CD8-positive, alpha-beta memory T cell (primary cell): ENCODE measurements at regions not wholly inside any gene's neighbourhood (a gene's known extent, or its start where the extent isn't known, plus 50 kb on each side); places are given as distances from the start of the nearest gene placed in this dataset.

Experiments
- CTCF ChIA-PET: fragments of 350-600 bp; sonication (Branson Sonifier 250); formaldehyde crosslinking; loops from one replicate; lab custom pipeline; 2021; ENCODE audit warnings: antibody characterized with exemption; lab: Charles Lee
- POLR2A ChIA-PET: fragments of 350-600 bp; sonication (Branson Sonifier 250); formaldehyde crosslinking; loops from one replicate; lab custom pipeline; 2021; ENCODE audit warnings: antibody characterized with exemption; lab: Charles Lee
- DNase-seq, 5 donors: peaks; one replicate each; pipeline versions ENCODE4 v3.0.0 to v3.0.0-alpha.2; 2020 to 2022; ENCODE audit warnings: mixed read lengths in 1 of 5
- H3K27ac ChIP-seq: one replicate; pipeline ENCODE4 v1.7.0; 2013; ENCODE audit warnings: low read depth, mild to moderate bottlenecking, low read length, moderate library complexity
- H3K27me3 ChIP-seq: 2 replicates; pipeline ENCODE4 v1.7.0; 2013; ENCODE audit warnings: low read length, mild to moderate bottlenecking; ENCODE audit not compliant: insufficient read depth, poor library complexity, severe bottlenecking
- H3K36me3 ChIP-seq: 2 replicates; pipeline ENCODE4 v1.7.0; 2013; ENCODE audit warnings: mild to moderate bottlenecking, low read length, moderate library complexity; ENCODE audit not compliant: insufficient read depth
- H3K4me1 ChIP-seq: 2 replicates; pipeline ENCODE4 v1.7.0; 2013; ENCODE audit warnings: mild to moderate bottlenecking, low read length, moderate library complexity; ENCODE audit not compliant: insufficient read depth
- H3K4me3 ChIP-seq: 2 replicates; pipeline ENCODE4 v1.7.0; 2013; ENCODE audit warnings: mild to moderate bottlenecking, low read length
- H3K9me3 ChIP-seq: 2 replicates; pipeline ENCODE4 v1.7.0; 2013; ENCODE audit warnings: mild to moderate bottlenecking, low read length
- H3K27ac Mint-ChIP-seq, 8 donors: one replicate each; pipeline ENCODE4 v1.8.0; 2020 to 2021; ENCODE audit warnings: mixed read lengths in 8 of 8, mild to moderate bottlenecking in 6 of 8, inconsistent platforms in 3 of 8, moderate library complexity in 3 of 8
- H3K27me3 Mint-ChIP-seq, 2 donors: one replicate each; pipeline ENCODE4 v1.8.0; 2020 to 2021; ENCODE audit warnings: mixed read lengths in 2 of 2, mild to moderate bottlenecking in 1 of 2, moderate library complexity in 1 of 2
- H3K36me3 Mint-ChIP-seq, 3 donors: one replicate each; pipeline ENCODE4 v1.8.0; 2020 to 2021; ENCODE audit warnings: mixed read lengths in 3 of 3, inconsistent platforms in 1 of 3, mild to moderate bottlenecking in 1 of 3
- H3K4me1 Mint-ChIP-seq, 3 donors: one replicate each; pipeline ENCODE4 v1.8.0; 2020 to 2021; ENCODE audit warnings: mixed read lengths in 3 of 3, inconsistent platforms in 1 of 3, mild to moderate bottlenecking in 1 of 3
- H3K4me3 Mint-ChIP-seq, 7 donors: one replicate each; pipeline ENCODE4 v1.8.0; 2020 to 2021; ENCODE audit warnings: mixed read lengths in 7 of 7, mild to moderate bottlenecking in 6 of 7, moderate library complexity in 4 of 7, inconsistent platforms in 2 of 7
- H3K9me3 Mint-ChIP-seq, 5 donors: one replicate each; pipeline ENCODE4 v1.8.0; 2020 to 2022; ENCODE audit warnings: mixed read lengths in 5 of 5, mild to moderate bottlenecking in 3 of 5, moderate library complexity in 2 of 5, inconsistent platforms in 1 of 5

DNA sequence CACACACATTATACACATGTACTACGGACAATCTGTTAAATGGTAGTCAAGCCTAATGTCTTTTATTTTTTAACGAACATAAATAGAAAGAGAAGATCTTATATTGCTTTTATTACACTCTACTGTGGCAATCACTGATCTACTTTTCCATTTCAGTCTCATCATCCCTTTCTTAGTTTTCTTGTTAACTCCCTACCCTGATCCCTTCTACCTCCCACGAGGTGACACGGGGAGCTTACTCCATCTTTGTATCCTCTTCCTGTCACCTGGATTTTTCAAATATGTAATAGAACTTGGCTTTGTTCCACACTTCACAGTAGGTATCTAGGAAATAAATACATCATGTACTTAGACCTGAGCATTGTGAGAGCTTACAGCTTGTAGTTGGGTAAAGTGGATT lies 211.0 kb downstream of the PIK3R1 start:
- no peaks in the 10 kb centered on the region for H3K9me3 ChIP-seq
- ChIA-PET POLR2A (no interaction called here), CTCF (interaction anchor here (0.8 kb wide), 1 partner anchor 140 kb away, joined by 3 read pairs; no protein-coding TSS in a partner anchor)
- H3K27me3 Mint-ChIP-seq, result no peaks in the 10 kb centered on the region
- H3K4me3 ChIP-seq, result no peak overlapping the region
- H3K27ac ChIP-seq, result no peak overlapping the region
- no peaks in the 10 kb centered on the region for H3K27me3 ChIP-seq
- H3K27ac Mint-ChIP-seq, result peak overlapping the region in 3 of 8 donors; percentile 44 to 56 (median 47)
- DNase-seq, result no peak
- H3K36me3 Mint-ChIP-seq, result no peaks in the 10 kb centered on the region
- H3K4me1 Mint-ChIP-seq, result peaks cover 24 to 40% (median 33%) of the 10 kb centered on the region in 3 donors
- H3K4me1 ChIP-seq, result peaks cover 18% of the 10 kb centered on the region
- H3K4me3 Mint-ChIP-seq, result no peak overlapping the region
- no peaks in the 10 kb centered on the region for H3K9me3 Mint-ChIP-seq
- no peaks in the 10 kb centered on the region for H3K36me3 ChIP-seq

DNA sequence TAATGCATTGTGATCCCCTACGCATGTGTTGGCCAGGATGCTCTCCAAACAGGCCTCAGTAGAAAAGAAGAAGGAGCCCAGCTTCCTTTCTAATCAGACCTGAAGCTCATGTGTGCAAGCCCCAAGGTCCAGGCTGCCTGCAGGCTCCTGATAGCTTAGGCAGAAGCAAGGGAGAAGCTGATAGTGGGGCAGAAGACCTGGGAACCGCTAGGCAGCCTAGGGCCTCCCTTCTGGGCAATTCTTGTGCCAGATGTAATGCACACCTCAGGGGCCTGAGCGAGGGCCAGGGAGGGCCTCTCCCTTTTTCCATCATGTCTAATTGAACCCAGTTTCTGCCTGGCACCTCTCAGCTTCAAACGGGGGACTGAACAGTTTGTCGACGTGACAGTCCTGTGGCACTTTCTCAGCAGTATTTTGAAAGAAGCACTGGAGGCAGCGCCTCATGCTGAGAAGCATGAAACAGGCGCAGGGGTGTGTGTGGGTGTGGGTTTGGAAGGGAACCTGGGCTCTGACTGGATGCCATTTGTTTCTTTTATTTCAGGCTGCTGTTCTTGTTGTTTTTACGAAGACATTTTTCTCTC lies 212.8 kb downstream of the PIK3R1 start:
- POLR2A ChIA-PET, result no interaction called here
- H3K9me3 ChIP-seq, result no peaks in the 10 kb centered on the region
- peaks cover 26 to 40% (median 35%) of the 10 kb centered on the region in 3 donors for H3K4me1 Mint-ChIP-seq
- H3K9me3 Mint-ChIP-seq, result no peaks in the 10 kb centered on the region
- no peaks in the 10 kb centered on the region for H3K27me3 Mint-ChIP-seq
- H3K36me3 Mint-ChIP-seq, result no peaks in the 10 kb centered on the region
- H3K4me1 ChIP-seq, result peaks cover 18% of the 10 kb centered on the region
- H3K27ac Mint-ChIP-seq, result no peak overlapping the region
- H3K4me3 Mint-ChIP-seq, result no peak overlapping the region
- no peaks in the 10 kb centered on the region for H3K36me3 ChIP-seq
- CTCF ChIA-PET, result no interaction called here
- no peak for DNase-seq
- H3K27me3 ChIP-seq, result no peaks in the 10 kb centered on the region
- peak overlapping the region; percentile 60 for H3K27ac ChIP-seq
- H3K4me3 ChIP-seq, result no peak overlapping the region

DNA sequence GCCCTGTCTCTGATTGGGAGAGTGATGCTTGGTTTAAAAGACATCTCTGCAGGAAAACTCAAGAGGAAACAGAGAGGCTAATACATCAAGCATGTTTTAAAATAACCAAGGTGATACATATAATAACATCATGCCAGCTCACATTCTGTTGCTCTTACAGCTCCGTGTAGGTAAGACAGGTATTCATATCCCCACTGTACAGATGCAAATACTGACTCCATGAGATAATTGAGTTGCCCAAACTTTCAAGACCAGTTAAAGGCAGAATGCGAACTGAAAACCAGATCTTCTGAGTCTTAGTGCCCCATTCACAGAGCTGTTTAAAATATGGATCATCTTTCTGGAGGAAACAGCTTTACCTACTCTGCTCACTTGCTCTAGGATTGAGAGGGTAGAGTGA lies 214.0 kb downstream of the PIK3R1 start:
- CTCF ChIA-PET, result no interaction called here
- H3K36me3 Mint-ChIP-seq, result no peaks in the 10 kb centered on the region
- POLR2A ChIA-PET, result no interaction called here
- peaks cover 37 to 51% (median 40%) of the 10 kb centered on the region in 3 donors for H3K4me1 Mint-ChIP-seq
- H3K27ac ChIP-seq, result no peak overlapping the region
- H3K27me3 Mint-ChIP-seq, result no peaks in the 10 kb centered on the region
- H3K9me3 ChIP-seq, result no peaks in the 10 kb centered on the region
- no peak for DNase-seq
- H3K36me3 ChIP-seq, result no peaks in the 10 kb centered on the region
- no peak overlapping the region for H3K4me3 ChIP-seq
- peak overlapping the region in 1 of 8 donors; percentile 27 for H3K27ac Mint-ChIP-seq
- H3K4me3 Mint-ChIP-seq, result no peak overlapping the region
- no peaks in the 10 kb centered on the region for H3K27me3 ChIP-seq
- peaks cover 29% of the 10 kb centered on the region for H3K4me1 ChIP-seq
- H3K9me3 Mint-ChIP-seq, result no peaks in the 10 kb centered on the region

DNA sequence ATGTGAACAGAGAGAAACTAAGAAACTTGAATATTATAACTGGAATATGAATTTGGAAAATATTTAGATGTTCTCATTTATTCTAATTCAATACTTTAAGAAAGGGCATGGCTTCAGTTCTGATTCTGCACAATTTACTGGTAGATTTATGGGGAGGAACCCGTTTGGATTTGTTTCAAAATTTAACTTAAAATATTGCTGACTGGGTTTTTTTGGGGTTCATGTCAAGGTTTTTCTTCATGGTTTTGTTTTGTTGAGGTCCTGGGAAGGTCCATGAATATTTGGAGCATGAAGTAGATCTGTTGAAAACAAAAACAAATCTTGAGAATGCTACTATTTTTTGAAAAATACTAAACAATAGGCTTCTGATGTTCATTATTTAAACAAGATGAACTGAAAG lies 214.7 kb downstream of the PIK3R1 start:
- no peak for DNase-seq
- H3K4me1 Mint-ChIP-seq, result peaks cover 36 to 52% (median 41%) of the 10 kb centered on the region in 3 donors
- ChIA-PET POLR2A (no interaction called here), CTCF (no interaction called here)
- H3K27me3 ChIP-seq, result no peaks in the 10 kb centered on the region
- H3K27me3 Mint-ChIP-seq, result no peaks in the 10 kb centered on the region
- peaks cover 29% of the 10 kb centered on the region for H3K4me1 ChIP-seq
- no peak overlapping the region for H3K27ac Mint-ChIP-seq
- no peaks in the 10 kb centered on the region for H3K9me3 Mint-ChIP-seq
- no peaks in the 10 kb centered on the region for H3K9me3 ChIP-seq
- no peaks in the 10 kb centered on the region for H3K36me3 ChIP-seq
- no peak overlapping the region for H3K27ac ChIP-seq
- H3K4me3 ChIP-seq, result no peak overlapping the region
- no peaks in the 10 kb centered on the region for H3K36me3 Mint-ChIP-seq
- H3K4me3 Mint-ChIP-seq, result no peak overlapping the region

DNA sequence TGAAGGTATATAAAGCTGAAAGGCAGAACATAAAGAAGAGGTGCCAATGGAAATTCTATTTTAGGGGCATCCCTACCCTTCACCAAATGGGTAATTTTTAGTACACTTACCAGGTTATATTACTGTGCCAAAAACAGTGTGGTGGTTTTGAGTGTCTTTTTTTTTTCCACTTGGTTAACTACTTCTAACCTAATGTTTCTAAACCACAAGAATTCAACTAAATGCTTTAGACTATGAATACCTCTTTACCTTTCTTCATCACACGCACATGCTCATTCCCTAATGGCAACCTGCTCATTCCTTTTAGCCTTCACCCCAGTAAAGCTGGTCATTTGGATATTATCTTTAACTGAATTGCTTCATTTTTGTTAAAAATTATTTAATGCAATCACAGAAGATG lies 215.6 kb downstream of the PIK3R1 start:
- H3K27ac Mint-ChIP-seq, result peak overlapping the region in 1 of 8 donors; percentile 52
- peaks cover 32 to 51% (median 39%) of the 10 kb centered on the region in 3 donors for H3K4me1 Mint-ChIP-seq
- no peaks in the 10 kb centered on the region for H3K9me3 Mint-ChIP-seq
- H3K27me3 ChIP-seq, result no peaks in the 10 kb centered on the region
- no peak overlapping the region for H3K4me3 ChIP-seq
- ChIA-PET CTCF (interaction anchor here (0.6 to 1.2 kb wide), 2 partner anchors 10 to 151 kb away, joined by 3 read pairs; no protein-coding TSS in a partner anchor), POLR2A (interaction anchor here (0.6 kb wide), 1 partner anchor 53 kb away, joined by 5 read pairs; no protein-coding TSS in a partner anchor)
- H3K36me3 Mint-ChIP-seq, result no peaks in the 10 kb centered on the region
- H3K4me3 Mint-ChIP-seq, result no peak overlapping the region
- DNase-seq, result no peak
- peaks cover 28% of the 10 kb centered on the region for H3K4me1 ChIP-seq
- H3K9me3 ChIP-seq, result no peaks in the 10 kb centered on the region
- H3K27ac ChIP-seq, result no peak overlapping the region
- no peaks in the 10 kb centered on the region for H3K36me3 ChIP-seq
- H3K27me3 Mint-ChIP-seq, result no peaks in the 10 kb centered on the region

DNA sequence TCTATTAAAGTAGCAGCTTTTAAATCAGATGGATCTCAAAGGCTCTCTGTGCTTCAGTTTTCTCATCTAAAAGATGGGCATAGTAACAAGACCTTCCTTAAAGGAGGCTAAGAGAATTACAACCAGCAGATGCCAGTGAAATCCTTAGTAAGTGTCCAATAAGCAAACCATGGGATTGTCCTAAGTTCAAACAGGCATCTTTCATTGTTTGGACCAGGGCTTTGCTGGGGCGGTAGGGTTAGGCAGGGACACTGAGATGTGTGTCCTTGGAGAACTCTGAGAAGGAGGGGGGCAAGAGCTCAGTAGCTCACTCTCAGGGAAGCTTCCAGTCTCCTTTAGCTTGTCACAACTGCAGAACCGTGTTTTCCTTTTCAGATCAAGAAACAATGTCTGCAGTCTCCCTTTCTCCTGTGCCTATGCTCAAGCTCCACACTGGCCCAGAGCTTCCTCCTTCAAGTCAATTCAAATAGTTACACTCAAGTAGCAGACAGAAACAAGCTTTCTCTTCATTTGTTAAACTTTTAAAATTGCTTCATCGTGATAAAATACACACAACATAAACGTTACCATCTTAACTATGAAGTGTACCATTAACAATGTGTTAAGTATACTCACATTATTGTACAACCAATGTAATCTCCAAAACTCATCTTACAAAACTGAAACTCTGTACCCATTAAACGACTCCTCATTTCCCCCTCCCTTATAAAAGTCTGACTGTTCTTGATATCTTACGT lies 216.2 kb downstream of the PIK3R1 start:
- no peak overlapping the region for H3K4me3 Mint-ChIP-seq
- peaks cover 27 to 45% (median 36%) of the 10 kb centered on the region in 3 donors for H3K4me1 Mint-ChIP-seq
- H3K36me3 ChIP-seq, result no peaks in the 10 kb centered on the region
- peaks cover 25% of the 10 kb centered on the region for H3K4me1 ChIP-seq
- no peak overlapping the region for H3K4me3 ChIP-seq
- no peaks in the 10 kb centered on the region for H3K27me3 ChIP-seq
- H3K9me3 ChIP-seq, result no peaks in the 10 kb centered on the region
- H3K27ac Mint-ChIP-seq, result peak overlapping the region in 1 of 8 donors; percentile 4
- DNase-seq, result no peak
- ChIA-PET POLR2A (interaction anchor here (0.6 kb wide), 1 partner anchor 53 kb away, joined by 5 read pairs; no protein-coding TSS in a partner anchor), CTCF (interaction anchor here (0.6 to 1.2 kb wide), 2 partner anchors 10 to 152 kb away, joined by 3 read pairs; no protein-coding TSS in a partner anchor)
- no peaks in the 10 kb centered on the region for H3K27me3 Mint-ChIP-seq
- no peaks in the 10 kb centered on the region for H3K9me3 Mint-ChIP-seq
- H3K27ac ChIP-seq, result no peak overlapping the region
- H3K36me3 Mint-ChIP-seq, result no peaks in the 10 kb centered on the region

DNA sequence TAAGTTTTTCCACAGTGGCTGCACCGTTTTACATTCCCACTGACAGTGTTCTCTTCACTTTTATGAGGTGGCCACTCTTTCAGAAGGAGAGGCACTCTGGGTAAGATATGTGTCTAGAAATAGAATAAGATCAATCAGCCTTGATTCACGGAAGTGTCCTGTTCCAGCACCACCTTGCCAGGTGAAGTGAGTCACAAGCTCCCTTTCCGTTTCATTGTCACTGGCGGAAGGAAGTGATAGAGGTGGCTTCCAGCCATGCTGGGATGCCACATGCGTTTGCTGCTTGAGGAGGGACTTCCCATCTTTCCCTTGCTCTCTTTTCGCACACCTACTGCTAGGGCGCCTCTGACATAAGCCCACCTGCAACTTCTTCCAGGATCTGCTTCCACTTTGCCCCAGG lies 217.1 kb downstream of the PIK3R1 start:
- H3K4me3 Mint-ChIP-seq, result no peak overlapping the region
- POLR2A ChIA-PET, result no interaction called here
- Histone ChIP-seq H3K27ac (no peak overlapping the region), H3K9me3 (no peaks in the 10 kb centered on the region), H3K4me1 (peaks cover 25% of the 10 kb centered on the region), H3K4me3 (no peak overlapping the region), H3K36me3 (no peaks in the 10 kb centered on the region), H3K27me3 (no peaks in the 10 kb centered on the region)
- peak in 1 of 5 donors; percentile 3 for DNase-seq
- peaks cover 27 to 45% (median 36%) of the 10 kb centered on the region in 3 donors for H3K4me1 Mint-ChIP-seq
- CTCF ChIA-PET, result interaction anchor here (4.2 kb wide), 1 partner anchor 146 kb away, joined by 23 read pairs; no protein-coding TSS in a partner anchor
- H3K36me3 Mint-ChIP-seq, result no peaks in the 10 kb centered on the region
- H3K9me3 Mint-ChIP-seq, result no peaks in the 10 kb centered on the region
- peak overlapping the region in 4 of 8 donors; percentile 3 to 72 (median 32) for H3K27ac Mint-ChIP-seq
- no peaks in the 10 kb centered on the region for H3K27me3 Mint-ChIP-seq

DNA sequence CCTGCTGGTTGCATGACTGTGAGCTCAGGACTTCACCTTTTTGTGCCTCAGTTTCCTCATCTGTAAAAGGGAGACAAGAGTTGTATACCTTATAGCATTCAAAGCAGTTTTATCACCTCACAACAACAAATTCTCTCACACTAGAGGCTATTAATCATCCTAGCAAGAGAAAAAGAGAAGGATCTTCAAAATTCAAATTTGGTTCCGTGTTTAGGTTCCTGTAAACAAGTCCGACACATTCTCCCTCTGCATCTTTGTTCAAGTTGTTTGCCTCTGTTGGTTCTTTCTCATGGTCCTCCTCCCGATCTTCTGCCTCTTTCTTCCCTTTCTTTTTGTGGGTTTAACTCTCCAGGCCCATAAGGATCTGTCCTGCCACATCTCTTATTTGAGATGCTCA lies 218.0 kb downstream of the PIK3R1 start:
- no peaks in the 10 kb centered on the region for H3K27me3 Mint-ChIP-seq
- H3K4me1 Mint-ChIP-seq, result peaks cover 27 to 45% (median 36%) of the 10 kb centered on the region in 3 donors
- Histone ChIP-seq H3K27me3 (no peaks in the 10 kb centered on the region), H3K4me3 (no peak overlapping the region), H3K36me3 (no peaks in the 10 kb centered on the region), H3K4me1 (peaks cover 25% of the 10 kb centered on the region), H3K9me3 (no peaks in the 10 kb centered on the region), H3K27ac (peak overlapping the region; percentile 60)
- no peaks in the 10 kb centered on the region for H3K36me3 Mint-ChIP-seq
- peak overlapping the region in 5 of 7 donors; percentile 73 to 81 (median 79) for H3K4me3 Mint-ChIP-seq
- H3K9me3 Mint-ChIP-seq, result no peaks in the 10 kb centered on the region
- H3K27ac Mint-ChIP-seq, result peak overlapping the region; percentile 79 to 95 (median 86)
- CTCF ChIA-PET, result interaction anchor here (4.2 kb wide), 1 partner anchor 146 kb away, joined by 23 read pairs; no protein-coding TSS in a partner anchor
- no peak for DNase-seq
- POLR2A ChIA-PET, result interaction anchor here (1.9 kb wide), 1 partner anchor 55 kb away, joined by 4 read pairs; no protein-coding TSS in a partner anchor
